Spleen (tissue), 11 donors: ENCODE measurements at regions not wholly inside any gene's neighbourhood (a gene's known extent, or its start where the extent isn't known, plus 50 kb on each side); places are given as distances from the start of the nearest gene placed in this dataset.

ENCODE experiments used
- DNase-seq: peaks from one replicate; pipeline ENCODE4 v3.0.0-alpha.2; 2020
- H3K27ac ChIP-seq, 8 donors: fragments of 200-600 bp; sonication (generic) in 7 of 8; 1 replicate in 4 of 8; 2 replicates in 4 of 8; pipeline versions ENCODE4 v1.5.0 to v1.8.0; 2016 to 2021; ENCODE audit warnings: inconsistent platforms in 4 of 8, mild to moderate bottlenecking in 4 of 8, moderate library complexity in 1 of 8
- H3K27me3 ChIP-seq, 7 donors: fragments of 200-600 bp; sonication (generic) in 6 of 7; replicated peaks in 1 of 7; 1 replicate in 4 of 7; 2 replicates in 3 of 7; pipeline versions ENCODE4 v1.5.0 to v1.8.0; 2016 to 2021; ENCODE audit warnings: inconsistent platforms in 3 of 7, mild to moderate bottlenecking in 1 of 7
- H3K36me3 ChIP-seq, 6 donors: fragments of 200-600 bp; sonication (generic) in 5 of 6; 1 replicate in 4 of 6; 2 replicates in 2 of 6; pipeline versions ENCODE4 v1.5.0 to v1.8.0; 2016 to 2021; ENCODE audit warnings: inconsistent platforms in 2 of 6
- H3K4me1 ChIP-seq, 6 donors: fragments of 200-600 bp; sonication (generic) in 5 of 6; 1 replicate in 3 of 6; 2 replicates in 3 of 6; pipeline versions ENCODE4 v1.5.0 to v1.8.0; 2016 to 2021; ENCODE audit warnings: inconsistent platforms in 3 of 6
- H3K4me3 ChIP-seq, 8 donors: fragments of 200-600 bp; sonication (generic) in 7 of 8; 1 replicate in 4 of 8; 2 replicates in 4 of 8; pipeline versions ENCODE4 v1.5.0 to v1.8.0; 2016 to 2021; ENCODE audit warnings: inconsistent platforms in 4 of 8, mild to moderate bottlenecking in 4 of 8, moderate library complexity in 2 of 8
- H3K9me3 ChIP-seq, 8 donors: fragments of 200-600 bp; sonication (generic) in 7 of 8; 1 replicate in 4 of 8; 2 replicates in 4 of 8; pipeline versions ENCODE4 v1.5.0 to v1.8.0; 2016 to 2021; ENCODE audit warnings: inconsistent platforms in 4 of 8
- CTCF ChIP-seq, 11 experiments: fragments of 200-600 bp in 7 of 11; fragments of 450-650 bp in 4 of 11; sonication (generic) in 4 of 11; IDR thresholded peaks in 8 of 11; conservative IDR thresholded peaks in 3 of 11; 1 replicate in 7 of 11; 2 replicates in 4 of 11; pipeline versions ENCODE4 v1.4.0 to v1.8.0; 2016 to 2021; ENCODE audit warnings: antibody characterized with exemption in 11 of 11, inconsistent platforms in 4 of 11, mild to moderate bottlenecking in 1 of 11
- POLR2A ChIP-seq, 3 donors: fragments of 450-650 bp; IDR thresholded peaks; one replicate each; pipeline ENCODE4 v1.5.1; 2017; ENCODE audit warnings: antibody characterized with exemption in 3 of 3, mild to moderate bottlenecking in 1 of 3
- POLR2AphosphoS5 ChIP-seq, 3 donors: sonication (generic); formaldehyde crosslinking; IDR thresholded peaks; one replicate each; pipeline ENCODE4 v1.5.1; 2017; ENCODE audit warnings: antibody characterized with exemption in 3 of 3
- WGBS, 5 donors: extraction: QIAGEN DNeasy Blood & Tissue Kit in 3 of 5; methylation state at CpG; one replicate each; pipeline versions ENCODE4 v1.1.5 to v1.1.7; 2013 to 2018; 5-methylcytosine and 5-hydroxymethylcytosine counted together
- intact Hi-C: fragments of 100-400 bp; cut with DNase I; formaldehyde crosslinking; loops from one replicate; pipeline ENCODE4 v1.15.0; 2023; ENCODE audit warnings: low total_unique reads
- donor health status: healthy with polysubstance abuse.
- donor health status: DM: no; HTN: no; CAD: no; lungs with moderate emphysema.
- donor health status: DM: no; HTN: no; CAD: no.
- donor health status: Bipolar disorder and iron deficiency.
- donor health status: healthy.
- donor health status: DM: no; HTN: no; CAD: no.
- donor health status: DM: yes; HTN: yes; CAD: no.

- no peaks in the 10 kb centered on the region for H3K27me3 ChIP-seq
- 32 to 40% (median 37%) methylated on average over 5 of the region's 5 CpGs for WGBS, 5 donors
- no peaks in the 10 kb centered on the region for H3K36me3 ChIP-seq
- no peak overlapping the region for H3K4me3 ChIP-seq
- H3K9me3 ChIP-seq = no peaks in the 10 kb centered on the region
- no peak overlapping the region for H3K27ac ChIP-seq
- intact Hi-C loops = no loop called here
- TF ChIP-seq CTCF (IDR thresholded peaks at IDR 0.05 in 8 of 11, conservative IDR thresholded peaks at IDR 0.05 in 3 of 11) (no peak), POLR2AphosphoS5 (IDR thresholded peaks at IDR 0.05) (no peak), POLR2A (IDR thresholded peaks at IDR 0.05) (no peak)
- peaks cover 0 to 4% (median 0%) of the 10 kb centered on the region in 6 donors for H3K4me1 ChIP-seq
- no peak for DNase-seq
These were observed 54.8 kb upstream of the PTHLH start for GRCh38 chr12:28027328-28027727.

GRCh38 chr12:28027947-28028724 lies 55.6 kb upstream of the PTHLH start:
- TF ChIP-seq POLR2A (IDR thresholded peaks at IDR 0.05) (no peak), CTCF (IDR thresholded peaks at IDR 0.05 in 8 of 11, conservative IDR thresholded peaks at IDR 0.05 in 3 of 11) (no peak)
- peaks cover 0 to 4% (median 0%) of the 10 kb centered on the region in 6 donors for H3K4me1 ChIP-seq
- H3K27ac ChIP-seq = no peak overlapping the region
- DNase-seq = no peak
- H3K9me3 ChIP-seq = no peaks in the 10 kb centered on the region
- no peaks in the 10 kb centered on the region for H3K36me3 ChIP-seq
- intact Hi-C loops = no loop called here
- 82 to 92% (median 87%) methylated on average over 11 of the region's 11 CpGs for WGBS, 5 donors
- H3K27me3 ChIP-seq = no peaks in the 10 kb centered on the region
- no peak overlapping the region for H3K4me3 ChIP-seq

GRCh38 chr12:28032811-28033537 lies 60.4 kb upstream of the PTHLH start:
- TF ChIP-seq POLR2AphosphoS5 (IDR thresholded peaks at IDR 0.05) (no peak), CTCF (IDR thresholded peaks at IDR 0.05 in 8 of 11, conservative IDR thresholded peaks at IDR 0.05 in 3 of 11) (no peak), POLR2A (IDR thresholded peaks at IDR 0.05) (no peak)
- 71 to 80% (median 74%) methylated on average over 4 of the region's 4 CpGs for WGBS, 5 donors
- H3K36me3 ChIP-seq = no peaks in the 10 kb centered on the region
- no peaks in the 10 kb centered on the region for H3K9me3 ChIP-seq
- no peak overlapping the region for H3K27ac ChIP-seq
- intact Hi-C loops = no loop called here
- H3K4me3 ChIP-seq = no peak overlapping the region
- H3K27me3 ChIP-seq = no peaks in the 10 kb centered on the region
- H3K4me1 ChIP-seq = no peaks in the 10 kb centered on the region
- DNase-seq = no peak

- no peaks in the 10 kb centered on the region for H3K9me3 ChIP-seq
- intact Hi-C loops = no loop called here
- WGBS, 5 donors = 85 to 94% (median 89%) methylated on average over 2 of the region's 2 CpGs
- TF ChIP-seq POLR2A (IDR thresholded peaks at IDR 0.05) (no peak), CTCF (IDR thresholded peaks at IDR 0.05 in 8 of 11, conservative IDR thresholded peaks at IDR 0.05 in 3 of 11) (no peak), POLR2AphosphoS5 (IDR thresholded peaks at IDR 0.05) (no peak)
- H3K27me3 ChIP-seq = no peaks in the 10 kb centered on the region
- H3K4me3 ChIP-seq = no peak overlapping the region
- H3K36me3 ChIP-seq = no peaks in the 10 kb centered on the region
- no peak overlapping the region for H3K27ac ChIP-seq
- DNase-seq = no peak
- no peaks in the 10 kb centered on the region for H3K4me1 ChIP-seq
These were observed 61.0 kb upstream of the PTHLH start for GRCh38 chr12:28033538-28033915.
